AG10803 (cell line): ENCODE measurements at regions not wholly inside any gene's neighbourhood (a gene's known extent, or its start where the extent isn't known, plus 50 kb on each side); places are given as distances from the start of the nearest gene placed in this dataset.

Experiments
- DNase-seq: peaks from one replicate; pipeline ENCODE4 v3.0.0; 2010; ENCODE audit warnings: low read depth
- H3K4me3 ChIP-seq: 2 replicates; pipeline ENCODE4 v1.5.1; 2011; ENCODE audit warnings: mild to moderate bottlenecking, low read length, control low read depth
- TF ChIP-seq, protein P1 (sequence below): conservative IDR thresholded peaks from 2 replicates; pipeline ENCODE4 v1.5.1; 2011; ENCODE audit warnings: mild to moderate bottlenecking, low read length, control low read depth, inconsistent platforms

DNA sequence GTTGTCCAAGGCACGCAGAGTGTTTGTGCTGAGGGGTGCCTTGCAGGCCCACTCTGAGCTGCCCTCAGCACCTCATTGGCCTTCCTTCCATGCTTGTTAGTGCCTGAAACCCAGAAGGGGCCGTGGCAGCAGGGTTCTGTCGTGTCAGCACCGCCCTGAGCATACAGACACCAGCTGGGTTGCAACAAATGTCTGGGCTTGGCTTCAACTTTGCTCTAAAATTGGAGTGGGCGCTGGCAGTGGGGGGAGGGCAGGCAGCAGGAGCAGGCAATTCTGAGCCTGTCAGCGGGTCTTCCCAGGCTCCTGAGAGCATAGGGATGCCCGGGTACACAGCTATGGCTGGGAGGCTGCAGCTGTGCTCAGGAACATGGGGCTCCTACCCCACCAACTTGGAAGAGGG, 464.3 kb downstream of the EPHA3 start:
- TF ChIP-seq, protein P1, sequence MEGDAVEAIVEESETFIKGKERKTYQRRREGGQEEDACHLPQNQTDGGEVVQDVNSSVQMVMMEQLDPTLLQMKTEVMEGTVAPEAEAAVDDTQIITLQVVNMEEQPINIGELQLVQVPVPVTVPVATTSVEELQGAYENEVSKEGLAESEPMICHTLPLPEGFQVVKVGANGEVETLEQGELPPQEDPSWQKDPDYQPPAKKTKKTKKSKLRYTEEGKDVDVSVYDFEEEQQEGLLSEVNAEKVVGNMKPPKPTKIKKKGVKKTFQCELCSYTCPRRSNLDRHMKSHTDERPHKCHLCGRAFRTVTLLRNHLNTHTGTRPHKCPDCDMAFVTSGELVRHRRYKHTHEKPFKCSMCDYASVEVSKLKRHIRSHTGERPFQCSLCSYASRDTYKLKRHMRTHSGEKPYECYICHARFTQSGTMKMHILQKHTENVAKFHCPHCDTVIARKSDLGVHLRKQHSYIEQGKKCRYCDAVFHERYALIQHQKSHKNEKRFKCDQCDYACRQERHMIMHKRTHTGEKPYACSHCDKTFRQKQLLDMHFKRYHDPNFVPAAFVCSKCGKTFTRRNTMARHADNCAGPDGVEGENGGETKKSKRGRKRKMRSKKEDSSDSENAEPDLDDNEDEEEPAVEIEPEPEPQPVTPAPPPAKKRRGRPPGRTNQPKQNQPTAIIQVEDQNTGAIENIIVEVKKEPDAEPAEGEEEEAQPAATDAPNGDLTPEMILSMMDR = no peak
- H3K4me3 ChIP-seq = no peak overlapping the region
- no peak for DNase-seq

DNA sequence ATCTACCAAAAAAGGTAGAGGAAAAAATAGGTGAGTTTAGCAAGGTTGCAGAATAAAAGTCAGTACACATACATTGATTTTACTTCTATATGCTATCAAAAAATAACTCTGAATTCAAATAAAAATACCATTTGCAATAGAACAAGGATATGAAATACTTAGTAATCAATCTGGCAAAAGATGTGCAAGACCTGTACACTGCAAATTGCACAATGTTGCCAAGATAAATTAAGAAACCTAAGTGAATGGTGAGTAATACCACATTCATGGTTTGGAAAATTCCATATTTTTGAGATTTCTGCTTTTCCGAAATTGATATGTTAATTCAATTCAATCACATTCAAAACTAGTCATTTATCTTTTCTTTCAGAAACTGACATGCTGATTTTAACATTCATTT, 464.8 kb downstream of the EPHA3 start:
- TF ChIP-seq, protein P1 = no peak
- H3K4me3 ChIP-seq = no peak overlapping the region
- no peak for DNase-seq

DNA sequence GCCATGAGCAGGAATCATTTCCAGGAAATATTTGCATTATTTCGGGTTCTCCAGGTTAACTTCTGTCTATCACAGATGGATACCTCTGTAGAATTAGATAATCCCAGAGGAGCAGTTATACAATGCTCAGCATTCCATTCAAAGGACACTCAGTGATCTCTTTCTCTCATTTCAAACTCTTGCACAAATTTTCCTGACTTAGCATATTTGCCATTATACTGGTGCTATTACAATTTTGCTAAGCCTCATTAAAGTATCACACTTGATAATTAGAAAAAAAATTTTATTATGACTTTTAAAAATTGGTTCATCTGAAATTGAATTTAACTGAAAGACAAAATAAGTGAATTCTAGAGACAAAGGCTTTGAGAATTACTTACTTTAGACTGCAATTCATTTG, 469.0 kb downstream of the EPHA3 start:
- TF ChIP-seq, protein P1 = no peak
- no peak for DNase-seq

DNA sequence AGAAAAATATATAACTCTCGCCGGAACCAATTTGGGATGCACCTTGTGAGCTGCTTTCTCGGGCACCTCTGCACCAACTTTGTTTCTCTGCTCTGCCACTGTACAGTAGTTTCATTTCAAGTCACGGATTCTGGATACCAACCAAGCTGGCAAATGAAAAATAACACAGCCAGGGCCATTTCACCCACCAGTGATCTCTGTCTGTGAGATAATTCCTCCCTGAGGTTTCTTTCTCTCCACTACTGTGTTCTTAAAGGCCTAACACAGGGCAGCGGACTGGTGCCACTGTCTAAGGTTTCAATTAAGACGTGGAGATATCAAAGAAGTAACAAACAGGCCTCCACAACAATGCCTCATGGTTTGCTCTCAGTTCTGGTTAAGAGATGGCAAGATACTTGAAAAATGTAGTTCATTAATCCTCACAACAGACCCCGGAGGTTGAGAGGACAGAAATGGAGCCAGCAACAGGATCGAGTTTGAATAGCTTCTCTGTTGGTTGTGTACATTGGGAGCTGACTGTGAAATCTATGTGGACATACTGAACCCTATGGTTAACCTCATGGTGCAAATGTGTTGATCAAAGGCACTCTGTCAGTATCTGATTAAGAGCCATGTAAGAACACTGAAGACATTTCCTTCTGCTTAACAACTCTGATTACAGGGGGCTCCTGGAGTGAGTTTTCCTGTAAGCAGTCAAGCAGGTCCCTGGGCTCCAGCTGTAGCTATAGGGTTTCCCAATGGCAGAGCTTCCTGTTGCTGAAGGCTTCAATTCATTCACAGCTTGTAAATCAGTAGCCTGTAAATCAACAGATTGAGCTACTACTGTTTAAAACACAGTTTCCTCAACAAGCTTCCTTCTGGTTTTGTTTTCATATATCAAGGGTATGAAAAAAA, 470.5 kb downstream of the EPHA3 start:
- DNase-seq = no peak
- no peak overlapping the region for H3K4me3 ChIP-seq
- TF ChIP-seq, protein P1 = no peak

More for the DNA sequence above, 469.0 kb downstream of the EPHA3 start:
- no peak overlapping the region for H3K4me3 ChIP-seq

DNA sequence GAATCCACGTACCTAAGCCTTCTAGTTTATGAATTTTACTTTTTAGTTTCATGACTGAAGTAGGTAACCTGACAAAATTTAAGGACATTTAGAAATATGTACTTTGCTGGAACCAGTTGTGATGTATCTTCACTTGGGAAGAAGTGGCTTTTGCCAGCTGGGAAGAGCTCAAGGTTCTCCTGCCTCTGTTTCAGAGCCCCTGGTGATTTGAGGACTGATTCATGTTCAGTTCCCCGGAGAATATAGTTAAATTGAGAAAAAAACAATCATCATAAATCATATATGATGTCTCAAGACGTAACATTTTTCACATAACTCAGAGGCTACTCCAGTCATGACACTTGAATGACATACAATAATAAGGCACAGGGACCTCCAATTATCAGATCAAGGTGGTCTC, 473.4 kb downstream of the EPHA3 start:
- no peak for DNase-seq
- H3K4me3 ChIP-seq = no peak overlapping the region
- TF ChIP-seq, protein P1 = no peak

DNA sequence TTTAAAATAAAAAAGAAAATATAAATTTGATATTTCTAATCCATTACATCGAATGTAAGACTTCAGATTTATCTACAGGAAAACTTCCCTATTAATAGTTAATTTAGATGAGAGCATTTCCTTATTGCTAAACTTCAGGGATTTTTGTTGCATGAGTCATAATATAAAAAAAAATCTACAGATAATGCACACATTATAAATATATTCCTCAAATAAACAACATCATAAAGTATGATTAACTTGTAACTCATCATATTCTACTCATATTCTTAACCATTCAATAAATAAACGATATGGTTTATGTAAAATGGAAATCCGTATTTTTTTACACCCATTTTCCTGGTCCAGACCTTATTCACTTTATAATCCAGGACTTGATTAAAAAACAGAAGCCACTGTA, 477.0 kb downstream of the EPHA3 start:
- no peak for DNase-seq
- TF ChIP-seq, protein P1 = no peak
- H3K4me3 ChIP-seq = no peak overlapping the region

DNA sequence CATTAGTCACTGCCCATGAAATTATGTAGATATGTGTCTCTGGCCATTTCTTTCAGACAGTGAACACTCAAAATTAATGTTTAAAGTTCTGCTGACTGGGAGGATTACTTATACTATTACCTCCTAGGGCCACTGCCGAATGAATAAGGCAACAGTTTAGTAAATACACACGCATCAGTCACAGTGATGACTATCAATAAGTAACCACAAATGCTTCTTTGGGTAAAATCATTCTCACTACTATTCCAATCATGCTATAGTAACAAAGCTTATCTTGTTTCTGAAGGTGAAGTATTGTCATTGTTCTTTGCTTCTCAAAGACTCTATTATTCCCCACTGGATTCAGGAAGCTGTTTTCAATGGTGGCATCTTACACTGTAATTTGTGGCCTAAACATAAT, 478.8 kb downstream of the EPHA3 start:
- H3K4me3 ChIP-seq = no peak overlapping the region
- TF ChIP-seq, protein P1 = no peak
- no peak for DNase-seq
